ENCODE measurements at regions not wholly inside any gene's neighbourhood (a gene's known extent, or its start where the extent isn't known, plus 50 kb on each side); places are given as distances from the start of the nearest gene placed in this dataset.

DNA sequence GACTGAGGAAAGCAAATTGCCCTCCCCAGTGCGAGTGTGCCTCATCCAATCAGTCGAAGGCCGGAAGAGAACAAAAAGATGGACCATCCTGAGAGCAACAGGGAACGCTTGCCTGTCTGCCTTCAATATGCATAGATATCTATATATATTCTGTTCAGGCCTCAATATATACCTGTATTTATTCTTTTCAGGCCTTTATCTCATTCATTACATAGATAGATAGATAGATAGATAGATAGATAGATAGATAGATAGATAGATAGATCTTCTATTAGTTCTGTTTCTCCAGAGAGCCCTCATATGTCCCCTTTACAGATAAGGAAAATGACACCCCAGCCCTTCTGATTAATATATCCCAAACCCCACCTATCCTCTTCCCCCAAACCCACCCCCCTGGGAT is 55.1 kb upstream of the LMO2 start:
- H3K4me1 ChIP-seq: no peaks in the 10 kb centered on the region
- no peak overlapping the region for H3K4me3 ChIP-seq (ENCODE audit: low read depth, low read length)
- no peaks in the 10 kb centered on the region for H3K79me2 ChIP-seq
- no peak overlapping the region for H3K4me2 ChIP-seq (ENCODE audit: low read length)
- H3K27me3 ChIP-seq (ENCODE audit: control insufficient read depth, insufficient read depth, low read length): no peaks in the 10 kb centered on the region
- TF ChIP-seq CTCF (IDR thresholded peaks at IDR 0.05): no peak
- H3K9ac ChIP-seq: no peak overlapping the region
- H3K9me3 ChIP-seq (ENCODE audit: control insufficient read depth, low read length): no peaks in the 10 kb centered on the region
- H3K27ac ChIP-seq: no peak overlapping the region
- H2AFZ ChIP-seq: no peak overlapping the region
- H3K36me3 ChIP-seq (ENCODE audit: control insufficient read depth, insufficient read depth, low read length): no peaks in the 10 kb centered on the region

DNA sequence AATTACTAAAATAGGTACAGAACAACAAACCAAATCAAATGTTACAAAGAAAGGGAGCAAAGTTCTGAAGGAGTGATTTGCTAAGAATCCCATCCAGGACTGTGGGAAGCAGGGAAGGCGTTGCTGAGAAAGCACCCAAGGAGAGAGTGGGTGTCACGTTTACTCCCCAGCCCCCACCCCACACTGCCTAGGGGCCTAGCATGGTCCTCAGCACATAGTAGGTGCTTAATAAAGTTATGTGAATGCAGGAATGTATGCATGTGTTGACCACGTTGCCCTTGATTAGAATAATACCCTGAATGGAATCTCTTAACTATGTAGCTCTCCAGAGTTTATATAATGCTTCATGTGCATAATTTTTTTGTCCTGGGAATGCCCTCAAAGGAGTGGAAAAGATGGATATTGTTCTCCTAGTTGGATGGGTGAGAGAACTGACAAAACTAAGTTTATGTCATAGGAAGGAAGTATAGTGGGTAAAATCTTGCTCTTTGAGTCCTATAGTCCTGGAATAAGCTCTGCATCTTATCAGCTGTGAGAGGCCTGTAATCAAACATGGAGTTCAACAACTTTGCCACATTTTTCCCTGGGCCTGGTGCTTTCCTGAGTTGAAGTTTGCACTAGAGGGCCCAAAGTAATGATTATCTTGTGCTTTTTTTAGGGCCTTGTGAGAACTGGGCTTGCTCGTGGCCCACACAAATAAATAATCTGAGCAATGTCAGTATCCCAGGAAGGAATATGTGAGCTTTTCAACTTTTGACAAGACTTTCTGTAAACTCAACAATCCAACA is 53.8 kb upstream of the LMO2 start:
- Histone ChIP-seq H3K9me3 (ENCODE audit: control insufficient read depth, low read length) (no peaks in the 10 kb centered on the region), H3K36me3 (ENCODE audit: control insufficient read depth, insufficient read depth, low read length) (no peaks in the 10 kb centered on the region), H3K9ac (no peak overlapping the region), H3K27ac (no peak overlapping the region), H3K4me3 (ENCODE audit: low read depth, low read length) (no peak overlapping the region), H3K79me2 (no peaks in the 10 kb centered on the region), H3K4me1 (no peaks in the 10 kb centered on the region), H3K4me2 (ENCODE audit: low read length) (no peak overlapping the region), H2AFZ (no peak overlapping the region), H3K27me3 (ENCODE audit: control insufficient read depth, insufficient read depth, low read length) (no peaks in the 10 kb centered on the region)
- no peak for TF ChIP-seq CTCF (IDR thresholded peaks at IDR 0.05)

DNA sequence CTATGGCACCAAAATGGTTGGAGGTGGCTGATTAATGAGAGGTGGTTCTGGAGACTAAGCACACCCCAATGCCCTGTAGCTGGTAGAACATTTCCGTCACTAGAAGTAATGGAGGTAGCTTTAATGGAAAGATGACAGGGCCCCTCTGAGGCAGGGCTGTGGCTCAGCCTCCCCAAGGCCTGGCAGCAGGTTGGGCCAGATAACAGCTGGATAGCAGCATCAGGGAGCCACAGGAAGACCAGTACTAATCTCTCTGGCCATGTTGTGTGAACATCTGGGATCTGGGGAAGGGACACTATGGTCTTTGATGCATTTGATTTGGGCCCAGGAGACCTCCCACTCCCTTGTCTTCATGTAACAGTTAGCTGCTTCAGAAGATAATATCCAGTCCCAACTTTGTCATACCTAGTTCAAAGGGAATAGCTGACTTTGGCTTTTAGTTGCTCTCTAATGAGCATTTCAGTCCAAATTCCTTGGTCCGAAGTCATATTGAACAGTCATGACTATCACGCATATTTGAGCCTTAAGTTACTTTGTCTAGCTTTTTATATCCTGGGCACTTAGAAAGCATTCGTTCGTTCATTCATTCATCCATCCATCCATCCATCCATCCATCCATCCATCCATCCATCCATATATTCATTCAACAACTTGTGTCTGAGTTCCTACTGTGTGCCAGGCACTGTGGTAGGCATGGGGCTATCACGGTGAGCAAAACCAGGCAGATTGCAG is 53.0 kb upstream of the LMO2 start:
- TF ChIP-seq CTCF (IDR thresholded peaks at IDR 0.05): no peak
- Histone ChIP-seq H3K27ac (no peak overlapping the region), H2AFZ (no peak overlapping the region), H3K4me3 (ENCODE audit: low read depth, low read length) (no peak overlapping the region), H3K9me3 (ENCODE audit: control insufficient read depth, low read length) (no peaks in the 10 kb centered on the region), H3K4me1 (no peaks in the 10 kb centered on the region), H3K27me3 (ENCODE audit: control insufficient read depth, insufficient read depth, low read length) (no peaks in the 10 kb centered on the region), H3K79me2 (no peaks in the 10 kb centered on the region), H3K36me3 (ENCODE audit: control insufficient read depth, insufficient read depth, low read length) (no peaks in the 10 kb centered on the region), H3K9ac (no peak overlapping the region), H3K4me2 (ENCODE audit: low read length) (no peak overlapping the region)

DNA sequence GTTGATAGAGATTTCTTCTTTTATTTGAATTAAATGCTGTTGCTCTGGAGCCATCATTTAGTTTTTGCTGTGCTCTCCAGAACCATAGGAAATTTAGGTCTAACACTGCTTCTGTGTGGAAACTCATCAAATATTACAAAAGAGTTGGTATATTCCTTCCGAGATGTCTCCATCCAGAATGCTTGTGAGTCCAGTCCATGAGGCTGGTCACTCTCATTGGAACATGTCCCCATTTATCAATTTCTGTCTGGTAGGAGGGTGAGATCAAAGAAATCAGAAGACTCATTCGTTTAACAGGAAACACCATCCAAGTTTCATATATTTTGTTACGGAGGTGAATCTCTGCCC is 52.4 kb upstream of the LMO2 start:
- H3K27ac ChIP-seq: no peak overlapping the region
- TF ChIP-seq CTCF (IDR thresholded peaks at IDR 0.05): no peak
- H2AFZ ChIP-seq: no peak overlapping the region
- no peaks in the 10 kb centered on the region for H3K36me3 ChIP-seq (ENCODE audit: control insufficient read depth, insufficient read depth, low read length)
- no peaks in the 10 kb centered on the region for H3K4me1 ChIP-seq
- no peaks in the 10 kb centered on the region for H3K79me2 ChIP-seq
- H3K4me3 ChIP-seq (ENCODE audit: low read depth, low read length): no peak overlapping the region
- no peak overlapping the region for H3K9ac ChIP-seq
- no peaks in the 10 kb centered on the region for H3K27me3 ChIP-seq (ENCODE audit: control insufficient read depth, insufficient read depth, low read length)
- H3K4me2 ChIP-seq (ENCODE audit: low read length): no peak overlapping the region
- H3K9me3 ChIP-seq (ENCODE audit: control insufficient read depth, low read length): no peaks in the 10 kb centered on the region

Measured in parathyroid adenoma (tissue), 2 donors.